EH (cell line): ENCODE measurements at regions not wholly inside any gene's neighbourhood (a gene's known extent, or its start where the extent isn't known, plus 50 kb on each side); places are given as distances from the start of the nearest gene placed in this dataset.
"Not testable (repeated sequence)": the region's sequence is repeated elsewhere in the genome, so short reads cannot be mapped to it uniquely, and the experiment has no call there.

Experiments
- DNase-seq: peaks from one replicate; pipeline ENCODE4 v3.0.0-alpha.2; 2015; ENCODE audit warnings: low read depth

DNA sequence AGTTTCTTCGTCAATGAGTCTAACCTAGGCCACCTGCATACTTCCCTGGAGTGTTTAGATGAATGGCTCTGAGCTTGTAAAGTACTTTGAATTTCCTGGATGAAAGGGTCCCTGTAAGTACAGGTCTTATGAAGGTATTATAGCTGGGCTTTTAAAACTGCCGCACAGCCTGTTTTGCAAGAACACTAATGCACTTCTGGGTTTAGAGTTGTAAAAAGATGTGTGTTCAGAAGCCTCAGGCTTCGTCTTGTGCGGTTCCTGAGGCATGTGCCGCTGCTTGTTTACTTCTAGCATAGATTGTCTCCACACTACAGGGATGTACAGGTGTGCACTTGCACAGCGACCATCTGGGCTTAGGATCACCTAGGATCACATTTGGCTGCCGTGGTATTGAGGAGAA lies 324.5 kb downstream of the SOX4 start:
- DNase-seq: no peak

DNA sequence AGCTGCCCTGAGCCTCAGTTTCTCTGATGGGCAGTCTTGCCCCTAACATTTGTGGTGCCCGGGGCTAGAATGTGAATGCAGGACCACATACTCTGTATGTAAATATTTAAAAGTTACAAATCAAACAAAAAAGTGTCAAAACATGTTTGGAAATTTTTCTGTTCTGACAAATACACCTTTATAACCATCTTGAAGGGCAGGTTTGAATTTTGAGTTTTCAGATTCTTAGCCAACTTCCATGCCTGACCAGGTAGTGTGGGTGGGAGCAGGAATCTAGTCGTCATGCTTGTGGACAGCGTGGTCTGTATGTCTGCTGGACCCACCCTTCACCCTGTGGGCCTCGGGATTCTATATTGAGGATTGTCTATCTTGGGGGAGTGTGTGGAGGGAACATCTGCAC lies 325.1 kb downstream of the SOX4 start:
- no peak for DNase-seq

DNA sequence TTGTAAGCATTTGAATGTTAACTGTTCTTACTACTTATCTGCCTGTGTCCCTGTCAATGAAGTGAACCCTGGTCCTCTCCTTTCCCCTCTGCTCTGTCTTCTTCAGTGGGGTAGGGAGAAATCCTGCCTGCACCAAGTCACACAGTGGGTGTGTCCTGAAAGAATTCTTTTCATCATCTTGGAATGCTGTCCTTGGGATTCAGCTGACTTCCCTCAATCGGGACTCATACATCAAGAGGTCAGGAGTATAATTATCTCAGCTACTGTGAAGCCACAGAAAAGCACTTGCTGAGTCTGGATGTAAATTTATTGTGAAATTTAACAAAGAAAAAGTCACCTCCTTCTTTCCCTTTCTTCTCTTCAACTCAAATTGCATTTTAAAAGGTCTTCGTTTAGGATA lies 328.5 kb downstream of the SOX4 start:
- DNase-seq: peak; percentile 69

DNA sequence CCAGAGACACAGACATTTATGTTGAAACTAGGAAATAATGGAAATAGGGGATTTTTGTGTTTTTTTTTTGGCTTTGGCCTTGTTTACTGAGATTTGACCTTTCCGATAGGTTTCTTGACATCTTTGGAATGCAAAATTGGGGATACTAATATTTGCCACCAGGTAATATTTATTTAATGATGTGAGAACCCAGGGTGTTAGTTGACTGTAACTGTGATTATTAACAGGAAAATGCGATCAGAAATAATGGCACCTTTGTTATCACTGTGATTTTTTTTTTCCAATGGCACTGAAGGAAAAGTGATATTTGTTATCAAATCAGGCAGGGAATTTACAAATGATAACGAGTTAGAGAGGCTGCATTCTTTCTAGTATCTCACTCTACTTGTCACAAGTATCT lies 330.5 kb downstream of the SOX4 start:
- no peak for DNase-seq

DNA sequence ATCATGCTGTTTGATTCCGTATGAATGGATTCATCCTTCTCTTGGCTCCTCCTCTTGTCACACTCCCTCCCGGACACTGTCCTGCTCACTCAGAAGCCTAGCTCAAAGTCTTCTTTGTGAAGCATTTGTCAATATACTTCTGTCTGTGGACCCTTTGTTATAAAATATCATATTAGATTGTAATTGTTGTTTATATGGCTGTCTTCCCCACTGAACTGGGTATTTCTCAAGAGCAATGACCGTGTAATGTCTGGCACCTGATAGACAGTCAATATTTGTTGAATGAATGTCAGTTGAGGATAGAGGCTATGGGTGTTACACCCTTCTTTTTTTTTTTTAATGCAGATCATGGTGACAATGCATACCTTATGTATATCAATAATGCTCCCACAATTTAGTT lies 335.3 kb downstream of the SOX4 start:
- no peak for DNase-seq

DNA sequence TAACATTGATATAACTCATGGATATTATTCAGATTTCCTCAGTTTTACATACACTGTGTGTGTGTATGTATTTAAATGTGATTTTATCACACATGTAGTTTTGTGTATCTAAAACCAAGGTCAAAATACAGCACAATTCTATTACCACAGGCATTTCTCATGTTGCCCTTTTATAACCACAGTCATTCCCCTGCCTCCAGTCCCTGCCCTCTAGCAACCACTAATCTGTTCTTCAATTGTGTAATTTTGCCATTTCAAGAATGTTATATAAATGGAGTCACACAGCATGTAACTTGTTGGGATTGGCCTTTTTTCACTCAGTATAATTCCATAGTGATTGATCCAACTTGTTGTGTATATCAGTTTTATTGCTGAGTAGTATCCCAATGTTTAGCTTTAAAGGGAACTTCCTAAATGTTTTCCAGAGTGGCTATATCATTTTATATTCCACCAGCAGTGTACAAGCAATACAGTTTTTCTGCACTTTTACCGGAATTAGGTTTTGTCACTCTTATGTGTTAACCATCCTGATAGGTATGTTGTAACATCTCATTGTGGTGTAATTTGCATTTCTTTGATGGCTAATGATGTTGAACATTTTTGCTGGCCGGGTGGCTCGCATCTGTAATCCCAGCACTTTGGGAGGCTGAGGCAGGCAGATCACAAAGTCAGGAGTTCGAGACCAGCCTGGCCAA lies 338.2 kb downstream of the SOX4 start:
- peak; percentile 75 for DNase-seq

DNA sequence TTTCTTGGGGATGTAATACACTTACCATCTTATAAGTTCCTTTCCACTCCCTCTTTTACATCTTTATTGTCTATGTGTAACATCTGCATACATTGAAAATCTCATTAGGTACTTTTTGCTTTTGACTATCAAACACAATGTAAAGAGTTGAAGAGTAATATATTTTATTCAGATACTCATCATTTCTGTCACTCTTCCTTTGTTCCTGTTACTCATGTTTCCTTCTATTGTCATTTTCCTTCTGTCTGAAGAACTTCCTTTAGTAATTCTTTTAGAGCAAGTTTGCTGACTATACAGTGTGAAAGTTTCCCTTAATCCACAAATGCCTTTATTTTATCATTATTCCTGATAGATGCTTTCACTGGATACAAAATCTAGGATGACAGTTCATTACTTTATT lies 339.8 kb downstream of the SOX4 start:
- DNase-seq: no peak

DNA sequence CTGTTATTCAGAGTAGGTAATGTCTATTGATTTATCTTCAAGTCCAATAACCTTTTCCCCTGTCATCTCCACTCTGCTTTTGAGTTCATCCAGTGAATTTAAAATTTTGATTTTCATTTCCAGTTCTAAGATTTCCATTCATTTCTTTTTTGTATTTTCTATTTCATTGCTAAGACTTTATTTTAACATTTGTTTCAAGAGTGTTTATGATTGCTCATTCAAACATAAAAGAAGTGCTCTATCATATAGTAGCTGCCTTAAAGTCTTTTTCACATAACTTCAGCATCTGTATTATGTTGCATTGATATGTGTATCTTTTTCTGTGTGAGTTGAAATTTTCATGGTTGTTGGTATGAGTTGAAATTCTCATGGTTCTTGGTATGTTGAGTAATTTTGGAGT lies 341.6 kb downstream of the SOX4 start:
- no peak for DNase-seq

DNA sequence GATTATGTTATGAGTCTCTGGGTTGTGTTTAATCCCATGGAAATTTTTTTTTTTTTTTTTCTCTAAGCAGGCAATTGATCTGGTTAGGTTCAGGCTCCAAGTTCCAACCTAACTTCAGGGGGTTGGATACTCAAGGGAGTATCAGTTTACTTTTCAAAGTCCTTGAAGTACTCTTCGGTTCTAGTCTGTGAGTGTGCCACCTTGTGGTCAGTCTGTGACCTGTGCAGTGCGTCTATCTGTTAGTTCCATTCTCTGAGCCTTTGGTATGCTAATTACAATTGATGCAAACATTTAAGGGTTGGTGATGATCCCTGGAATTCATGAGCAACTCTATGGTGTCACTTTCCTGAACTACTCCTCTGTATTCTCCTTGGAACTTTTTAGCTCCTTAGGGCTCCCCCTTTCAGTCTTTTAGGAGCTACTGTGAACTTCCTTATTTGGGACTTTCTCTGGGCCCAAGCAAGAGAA lies 342.0 kb downstream of the SOX4 start:
- DNase-seq: peak; percentile 75

DNA sequence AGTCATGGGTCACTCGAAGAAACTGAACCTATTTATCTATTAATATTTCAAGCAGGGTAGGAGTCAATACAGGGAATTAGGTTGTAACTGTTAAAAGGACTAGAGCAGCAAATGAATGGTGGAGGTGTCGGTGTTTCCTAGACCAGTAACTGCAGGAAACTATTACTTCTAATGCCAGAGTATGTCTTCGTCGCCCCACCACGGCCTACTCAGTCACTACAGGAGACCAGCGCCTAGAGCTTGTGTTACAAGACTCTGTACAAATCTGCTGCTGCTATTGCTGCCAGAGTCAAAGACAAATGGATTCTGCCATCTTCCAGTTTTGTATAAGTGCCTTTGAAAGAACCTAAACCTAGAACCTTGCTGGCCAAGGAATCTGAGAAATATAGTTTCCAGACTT lies 343.9 kb downstream of the SOX4 start:
- no peak for DNase-seq

DNA sequence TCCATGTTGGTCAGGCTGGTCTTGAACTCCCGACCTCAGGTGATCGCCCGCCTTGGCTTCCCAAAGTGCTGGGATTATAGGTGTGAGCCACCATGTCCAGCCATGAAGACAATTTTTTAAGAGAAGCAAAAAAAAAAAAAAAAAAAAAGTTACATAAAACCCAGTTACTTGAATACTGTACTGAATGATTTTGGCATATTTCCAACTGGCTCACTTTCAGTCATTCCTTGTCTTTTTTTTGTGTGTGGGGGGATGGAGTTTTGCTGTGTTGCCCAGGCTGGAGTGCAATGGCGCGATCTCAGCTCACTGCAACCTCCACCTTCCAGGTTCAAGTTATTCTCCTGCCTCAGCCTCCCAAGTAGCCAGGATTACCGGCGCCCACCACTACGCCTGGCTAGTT lies 345.5 kb downstream of the SOX4 start:
- not testable (repeated sequence) for DNase-seq

DNA sequence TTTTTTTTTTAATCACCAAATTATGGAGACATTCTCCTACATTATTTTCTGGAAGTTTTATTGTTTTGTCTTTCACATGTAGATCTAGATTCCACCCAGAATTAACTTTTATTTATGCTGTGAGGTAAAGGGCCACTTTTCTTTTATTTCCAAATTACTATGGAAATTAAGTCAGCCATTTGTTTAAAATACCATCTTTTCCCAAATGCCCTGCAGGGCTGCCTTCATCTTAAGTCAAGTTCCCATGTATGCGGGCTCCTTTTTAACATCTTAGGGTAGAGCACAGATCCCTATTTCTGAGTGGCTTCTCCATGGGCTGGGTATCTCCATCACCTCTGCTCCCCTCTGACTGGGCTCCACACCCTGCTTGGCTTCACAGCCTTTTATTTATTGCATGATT lies 348.4 kb downstream of the SOX4 start:
- no peak for DNase-seq

DNA sequence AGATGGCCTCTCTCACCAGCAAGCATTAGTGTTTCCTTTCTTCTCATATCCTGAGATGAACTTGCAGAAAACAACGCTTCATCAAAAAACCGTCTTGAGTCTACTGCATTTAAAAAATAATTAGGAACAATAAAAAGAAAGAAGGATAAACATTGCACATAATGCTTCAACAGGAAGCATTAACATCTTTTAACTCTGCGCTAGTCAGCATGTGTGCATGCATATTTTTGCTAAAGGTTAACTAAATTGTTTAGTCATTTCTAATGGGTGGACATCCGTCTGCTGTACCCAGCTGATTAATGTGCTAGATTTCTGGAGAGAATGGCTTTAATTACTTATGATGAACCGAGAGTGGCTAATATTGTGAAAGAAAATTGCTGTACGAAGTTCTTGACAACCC lies 349.3 kb downstream of the SOX4 start:
- peak; percentile 72 for DNase-seq

DNA sequence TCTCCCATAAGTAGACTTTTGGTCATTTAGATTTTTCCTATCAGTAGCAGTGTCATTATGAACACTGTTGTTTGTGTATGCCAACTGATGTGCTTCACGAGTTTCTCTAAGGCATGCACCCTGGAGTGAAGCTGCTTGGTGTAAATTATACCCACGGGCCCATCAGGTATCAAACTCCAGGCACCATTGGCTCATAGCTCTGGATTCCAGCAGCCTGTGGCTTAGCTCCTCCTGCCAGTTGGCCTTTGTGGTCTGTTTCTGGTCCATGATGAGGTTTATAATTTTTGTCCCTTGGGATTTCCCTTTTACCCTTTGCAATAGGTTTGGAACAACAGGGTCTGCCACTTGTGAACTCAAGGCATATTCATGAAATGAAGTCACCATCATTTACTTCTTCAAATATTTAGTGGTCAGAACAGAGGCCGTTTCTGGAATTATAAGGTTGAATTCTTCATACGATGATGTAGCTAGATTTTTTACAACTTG lies 350.5 kb downstream of the PRL start:
- DNase-seq: peak; percentile 97

DNA sequence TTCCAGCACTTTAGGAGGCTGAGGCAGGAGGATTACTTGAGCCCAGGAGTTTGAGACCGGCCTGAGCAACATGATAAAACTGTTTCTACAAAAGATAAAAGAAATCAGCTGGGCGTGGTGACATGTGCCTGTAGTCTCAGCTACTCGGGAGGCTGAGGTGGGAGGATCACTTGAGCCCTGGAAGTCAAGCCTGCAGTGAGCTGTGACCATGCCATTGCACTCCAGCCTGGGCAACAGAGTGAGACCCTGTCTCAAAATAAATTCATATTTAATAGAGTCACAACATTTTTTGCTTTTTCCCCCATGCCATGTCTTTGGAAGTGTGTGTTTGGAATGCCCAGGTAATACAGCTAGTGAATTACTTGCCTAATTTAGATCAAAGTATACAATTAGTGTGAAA lies 349.6 kb downstream of the PRL start:
- not testable (repeated sequence) for DNase-seq

DNA sequence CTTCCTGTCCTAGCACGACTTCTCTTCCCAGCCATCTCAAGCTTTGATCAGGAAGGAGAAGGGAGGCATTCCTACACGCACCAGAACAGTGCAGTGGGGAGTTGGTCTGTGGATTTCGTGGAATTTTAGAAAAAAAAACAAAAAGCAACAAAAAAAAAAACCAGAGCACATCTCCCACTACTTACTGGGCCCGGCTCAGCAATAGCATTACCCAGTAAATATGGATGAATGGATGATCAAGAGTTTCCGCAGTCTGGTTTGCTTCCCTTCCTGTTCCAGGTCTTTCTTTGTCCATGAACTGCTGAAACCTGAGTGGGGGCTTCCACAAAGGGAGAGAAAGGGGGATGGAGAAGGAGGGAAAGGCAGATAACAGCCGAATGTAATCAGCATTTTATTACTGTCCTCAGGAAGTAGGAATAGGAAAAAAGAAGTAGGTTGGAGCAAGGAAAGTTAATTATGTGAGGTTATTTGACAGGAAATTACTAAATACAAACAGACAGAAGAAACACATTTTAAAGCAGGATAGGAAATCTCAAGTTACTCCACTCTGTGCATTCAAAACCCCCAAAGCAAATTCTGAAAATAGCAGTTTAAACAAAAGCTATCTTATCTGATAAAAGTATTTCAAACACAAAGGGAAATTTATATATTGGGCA lies 349.0 kb downstream of the PRL start:
- peak; percentile 76 for DNase-seq

DNA sequence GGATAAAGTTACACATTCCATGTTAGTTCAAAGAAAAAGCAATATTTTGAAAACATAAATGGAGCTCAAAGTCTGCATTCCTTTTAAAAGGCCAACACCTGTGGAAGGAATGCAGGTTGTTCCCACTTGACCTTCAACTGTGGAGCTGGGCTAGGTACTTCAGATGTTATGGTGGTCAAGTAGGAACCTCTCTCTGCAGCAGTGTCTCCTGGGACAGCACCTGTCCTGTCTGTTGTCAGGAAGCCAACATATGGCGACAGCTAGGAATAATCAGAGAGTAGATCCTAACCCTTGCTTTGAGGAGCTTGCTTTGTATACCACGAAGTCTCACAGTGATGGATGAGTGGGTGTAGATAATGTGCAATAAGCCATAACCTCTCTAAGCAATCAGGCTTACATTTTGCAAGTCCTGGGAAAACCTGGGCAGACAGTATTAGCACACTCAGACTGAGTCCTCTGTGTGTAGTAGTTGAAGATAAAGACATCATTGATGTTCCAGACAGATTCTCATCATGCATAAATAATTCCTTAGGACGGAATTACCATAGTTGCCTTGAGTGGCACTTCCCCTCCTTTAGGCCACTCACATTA lies 347.5 kb downstream of the PRL start:
- no peak for DNase-seq

DNA sequence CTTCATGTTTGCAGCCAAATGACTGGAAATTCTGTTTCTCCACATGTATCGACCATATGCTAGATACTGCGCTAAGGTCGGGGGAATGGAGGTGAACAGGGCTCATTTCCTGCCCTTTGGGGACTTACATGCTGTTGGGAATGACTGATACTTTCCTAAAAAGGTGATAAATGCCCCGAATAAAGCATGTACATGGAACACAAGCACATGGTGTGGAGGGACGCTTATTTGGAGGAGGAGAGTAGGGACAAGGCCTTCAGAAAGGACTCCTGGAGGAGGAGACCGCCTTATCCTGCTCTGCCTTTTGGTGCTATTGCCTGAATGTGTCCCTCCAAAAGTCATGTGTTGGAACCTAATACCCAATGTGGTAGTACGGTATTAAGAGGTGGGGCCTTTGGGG lies 344.5 kb downstream of the PRL start:
- DNase-seq: no peak

DNA sequence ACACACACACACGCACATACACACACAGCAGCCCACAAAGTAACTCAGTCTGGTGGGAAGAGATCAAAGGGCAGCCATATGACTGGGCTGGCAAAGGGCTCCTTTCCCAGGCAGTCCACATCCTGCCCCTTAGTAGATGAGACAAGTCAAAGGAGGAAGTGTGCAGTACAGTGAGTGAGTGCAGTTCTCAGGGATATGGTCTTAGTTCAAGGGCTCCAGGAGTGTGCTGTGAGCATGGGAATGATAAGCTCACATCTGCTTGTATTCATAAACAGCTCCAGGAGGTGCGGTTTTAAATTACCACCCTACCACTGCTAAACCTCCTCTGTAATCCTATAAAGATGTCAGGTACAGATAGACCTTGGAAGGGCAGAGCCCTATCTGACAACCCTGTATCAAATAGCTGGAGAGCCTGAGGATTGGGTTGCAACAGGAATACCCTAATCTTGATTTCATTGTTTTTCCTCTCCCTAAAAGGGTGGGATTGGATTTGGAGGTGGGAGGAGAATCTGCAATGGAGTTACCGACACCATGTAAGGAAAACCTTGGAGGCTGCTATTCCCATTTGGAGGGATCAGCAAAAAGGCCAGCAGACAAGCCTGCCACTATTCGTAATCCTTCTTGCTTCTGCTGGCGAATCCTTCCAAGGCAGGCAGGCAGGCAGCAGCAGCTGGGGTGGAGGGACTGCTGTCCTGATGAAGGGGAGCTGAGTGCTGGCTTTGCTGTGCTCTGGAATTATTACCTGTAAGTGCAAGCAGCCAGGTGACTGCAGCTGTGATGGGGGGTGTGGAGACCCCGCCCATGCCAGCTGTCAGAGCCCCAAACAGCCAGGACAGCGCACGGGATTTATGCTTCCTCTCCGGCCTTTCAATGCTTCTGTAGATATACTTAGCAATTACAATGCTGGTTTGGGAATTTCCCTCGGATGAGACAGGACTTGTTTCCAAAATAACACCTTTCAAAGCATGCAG lies 342.7 kb downstream of the PRL start:
- peak; percentile 82 for DNase-seq

DNA sequence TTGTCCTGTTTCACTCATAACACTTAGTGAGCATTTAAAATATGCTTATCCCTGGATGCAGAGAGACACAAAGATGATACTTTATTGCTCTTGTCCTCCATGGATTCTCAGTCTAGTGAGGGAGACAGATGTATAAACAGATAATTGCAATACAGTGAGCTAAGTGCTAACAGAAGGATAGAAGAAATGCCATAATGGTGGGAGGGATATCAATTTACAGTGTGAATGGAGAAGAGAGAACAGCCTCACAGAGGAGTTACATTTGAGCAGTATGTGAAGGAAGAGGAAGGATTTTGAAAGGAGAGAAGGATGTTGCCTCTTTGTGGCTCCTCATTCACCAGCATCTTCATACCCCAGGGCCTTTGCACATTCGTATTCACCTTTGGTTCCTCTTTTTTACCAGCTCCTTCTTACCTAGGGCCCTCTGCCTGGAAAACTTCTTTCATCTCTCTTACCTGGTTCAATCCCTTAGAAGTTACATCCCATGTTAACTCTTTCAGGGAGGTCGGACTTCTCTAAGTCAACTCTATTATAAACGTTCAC lies 341.7 kb downstream of the PRL start:
- no peak for DNase-seq

DNA sequence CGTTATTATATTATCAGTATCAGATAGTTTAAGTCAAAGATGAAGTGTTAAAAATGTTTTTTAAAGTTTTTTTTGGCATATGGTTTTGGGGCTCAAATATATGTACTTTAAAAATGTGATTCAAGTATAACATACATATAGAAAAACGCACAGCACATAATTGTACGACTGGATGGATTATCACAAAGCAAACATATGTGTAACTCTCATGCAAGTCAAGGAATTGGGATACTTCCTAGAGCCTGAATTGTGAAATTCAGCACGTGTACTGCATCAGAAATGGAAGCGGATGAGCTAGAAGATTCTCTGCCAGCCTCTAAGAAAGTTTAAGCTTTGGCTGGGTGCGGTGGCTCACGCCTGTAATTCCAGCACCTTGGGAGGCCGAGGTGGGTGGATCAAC lies 340.9 kb downstream of the PRL start:
- DNase-seq: no peak

DNA sequence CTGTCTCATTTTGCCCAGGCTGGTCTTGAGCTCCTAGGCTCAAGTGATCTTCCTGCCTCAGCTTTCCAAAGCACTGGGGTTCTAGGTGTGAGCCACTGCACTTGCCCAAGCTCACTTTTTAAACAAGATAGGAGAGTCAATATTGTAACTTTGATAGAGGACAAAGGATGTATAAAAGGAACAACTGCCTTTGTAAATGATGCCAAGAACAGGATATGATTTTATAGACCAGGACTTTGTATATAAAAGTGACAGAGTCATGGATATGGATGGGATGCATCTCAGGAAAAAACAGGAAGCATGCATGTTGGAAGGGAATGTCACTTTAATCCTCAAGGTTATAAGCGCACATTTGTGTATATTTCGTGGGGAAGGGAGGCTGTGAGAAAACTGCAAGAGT lies 338.4 kb downstream of the PRL start:
- DNase-seq: no peak
